NB4 (cell line): ENCODE measurements at regions not wholly inside any gene's neighbourhood (a gene's known extent, or its start where the extent isn't known, plus 50 kb on each side); places are given as distances from the start of the nearest gene placed in this dataset.

Experiments
- CTCF ChIP-seq: IDR thresholded peaks from one replicate; pipeline ENCODE4 v1.5.1; 2012; ENCODE audit warnings: low read depth, low read length
- POLR2A ChIP-seq: IDR thresholded peaks from 2 replicates; pipeline ENCODE4 v1.6.1; 2011; ENCODE audit warnings: mild to moderate bottlenecking; ENCODE audit not compliant: insufficient read length; ENCODE audit errors: extremely low read depth
- TF ChIP-seq, protein P1 (sequence below): IDR thresholded peaks from 2 replicates; pipeline ENCODE4 v1.6.1; 2011; ENCODE audit warnings: low read depth, low read length

DNA sequence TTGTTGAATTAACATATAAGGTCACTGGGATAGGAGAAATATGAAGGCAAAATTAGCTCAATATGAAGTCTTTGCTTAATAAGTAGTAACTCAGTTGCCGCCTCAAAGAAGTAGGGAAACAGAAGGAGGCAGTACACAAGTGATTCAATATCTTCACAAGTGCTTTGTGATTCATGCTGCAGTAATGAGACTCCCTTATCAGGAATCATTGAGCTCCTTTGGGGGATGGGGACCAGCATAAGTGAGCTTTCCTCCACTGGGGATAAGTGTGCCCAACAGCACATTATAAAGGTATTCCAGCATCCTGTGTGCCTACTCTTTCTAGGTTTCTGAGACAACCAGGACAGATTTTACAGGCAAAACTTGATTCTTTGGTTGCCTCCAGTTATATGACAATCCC is 323.4 kb upstream of the UBE2E3 start:
- TF ChIP-seq POLR2A (no peak), CTCF (no peak)
- TF ChIP-seq, protein P1, sequence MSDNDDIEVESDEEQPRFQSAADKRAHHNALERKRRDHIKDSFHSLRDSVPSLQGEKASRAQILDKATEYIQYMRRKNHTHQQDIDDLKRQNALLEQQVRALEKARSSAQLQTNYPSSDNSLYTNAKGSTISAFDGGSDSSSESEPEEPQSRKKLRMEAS, result no peak
